Tibial nerve (tissue), 4 donors: ENCODE measurements at regions not wholly inside any gene's neighbourhood (a gene's known extent, or its start where the extent isn't known, plus 50 kb on each side); places are given as distances from the start of the nearest gene placed in this dataset.

Experiments used
- EP300 ChIP-seq, 2 donors: sonication (generic); formaldehyde crosslinking; IDR thresholded peaks; one replicate each; pipeline ENCODE4 v1.6.1; 2017; ENCODE audit warnings: antibody characterized with exemption in 2 of 2, mild to moderate bottlenecking in 1 of 2
- TF ChIP-seq, protein P1 (sequence below), 5 experiments: fragments of 200-600 bp in 3 of 5; fragments of 450-650 bp in 2 of 5; sonication (generic) in 3 of 5; IDR thresholded peaks; one replicate each; pipeline ENCODE4 v1.5.1; 2016 to 2019; ENCODE audit warnings: antibody characterized with exemption in 5 of 5, mild to moderate bottlenecking in 3 of 5, moderate library complexity in 2 of 5

DNA sequence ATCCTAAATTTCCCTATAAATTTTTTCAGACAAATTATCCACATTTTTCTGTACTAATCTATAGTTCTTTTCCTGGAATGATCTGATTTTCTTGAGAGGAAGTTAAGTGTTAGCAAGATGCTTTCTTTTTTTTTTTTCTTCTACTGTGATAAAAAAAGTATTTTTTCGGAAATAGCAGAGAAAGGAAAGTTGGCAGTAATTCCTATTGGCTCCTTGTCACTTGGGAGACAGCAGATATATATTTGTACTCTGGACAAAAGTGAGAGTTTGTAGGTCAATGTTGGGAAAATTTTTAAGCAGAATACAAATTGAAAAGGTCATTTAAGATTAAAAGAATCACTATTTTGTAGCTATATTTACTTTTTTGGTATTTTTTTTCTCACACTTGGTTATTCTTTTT is 635.7 kb upstream of the NRXN1 start:
- TF ChIP-seq, protein P1, sequence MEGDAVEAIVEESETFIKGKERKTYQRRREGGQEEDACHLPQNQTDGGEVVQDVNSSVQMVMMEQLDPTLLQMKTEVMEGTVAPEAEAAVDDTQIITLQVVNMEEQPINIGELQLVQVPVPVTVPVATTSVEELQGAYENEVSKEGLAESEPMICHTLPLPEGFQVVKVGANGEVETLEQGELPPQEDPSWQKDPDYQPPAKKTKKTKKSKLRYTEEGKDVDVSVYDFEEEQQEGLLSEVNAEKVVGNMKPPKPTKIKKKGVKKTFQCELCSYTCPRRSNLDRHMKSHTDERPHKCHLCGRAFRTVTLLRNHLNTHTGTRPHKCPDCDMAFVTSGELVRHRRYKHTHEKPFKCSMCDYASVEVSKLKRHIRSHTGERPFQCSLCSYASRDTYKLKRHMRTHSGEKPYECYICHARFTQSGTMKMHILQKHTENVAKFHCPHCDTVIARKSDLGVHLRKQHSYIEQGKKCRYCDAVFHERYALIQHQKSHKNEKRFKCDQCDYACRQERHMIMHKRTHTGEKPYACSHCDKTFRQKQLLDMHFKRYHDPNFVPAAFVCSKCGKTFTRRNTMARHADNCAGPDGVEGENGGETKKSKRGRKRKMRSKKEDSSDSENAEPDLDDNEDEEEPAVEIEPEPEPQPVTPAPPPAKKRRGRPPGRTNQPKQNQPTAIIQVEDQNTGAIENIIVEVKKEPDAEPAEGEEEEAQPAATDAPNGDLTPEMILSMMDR (IDR thresholded peaks at IDR 0.05), result no peak
- TF ChIP-seq EP300 (IDR thresholded peaks at IDR 0.05), result no peak
